Gastroesophageal sphincter (tissue), 4 donors: ENCODE measurements at regions not wholly inside any gene's neighbourhood (a gene's known extent, or its start where the extent isn't known, plus 50 kb on each side); places are given as distances from the start of the nearest gene placed in this dataset.

Source experiments
- ATAC-seq: fragments of 150-250 bp; one replicate; pipeline ENCODE4 v1.9.1; 2016; ENCODE audit warnings: mild to moderate bottlenecking, moderate library complexity
- H3K27ac ChIP-seq, 4 donors: fragments of 200-600 bp; sonication (generic) in 3 of 4; 1 replicate in 3 of 4; 2 replicates in 1 of 4; pipeline ENCODE4 v1.5.1; 2016 to 2019
- H3K27me3 ChIP-seq: fragments of 200-600 bp; sonication (generic); one replicate; pipeline ENCODE4 v1.5.1; 2019
- H3K36me3 ChIP-seq, 2 donors: fragments of 200-600 bp; sonication (generic); one replicate each; pipeline ENCODE4 v1.5.1; 2019; ENCODE audit warnings: control low read depth in 1 of 2
- H3K4me1 ChIP-seq, 3 donors: fragments of 200-600 bp; sonication (generic); 1 replicate in 2 of 3; 2 replicates in 1 of 3; pipeline ENCODE4 v1.5.1; 2016 to 2019; ENCODE audit warnings: control low read depth in 2 of 3
- H3K4me3 ChIP-seq, 2 donors: fragments of 200-600 bp; sonication (generic); one replicate each; pipeline ENCODE4 v1.5.1; 2019; ENCODE audit warnings: mild to moderate bottlenecking in 1 of 2, moderate library complexity in 1 of 2
- H3K9me3 ChIP-seq, 3 donors: fragments of 200-600 bp; sonication (generic); one replicate each; pipeline ENCODE4 v1.5.1; 2017 to 2019; ENCODE audit warnings: control low read depth in 2 of 3
- CTCF ChIP-seq, 4 experiments: fragments of 200-600 bp in 2 of 4; fragments of 450-650 bp in 2 of 4; sonication (generic) in 1 of 4; IDR thresholded peaks; one replicate each; pipeline ENCODE4 v1.5.1; 2017 to 2019; ENCODE audit warnings: antibody characterized with exemption in 4 of 4, mild to moderate bottlenecking in 2 of 4, moderate library complexity in 2 of 4
- EP300 ChIP-seq: sonication (generic); formaldehyde crosslinking; IDR thresholded peaks from one replicate; pipeline ENCODE4 v1.6.1; 2017; ENCODE audit warnings: antibody characterized with exemption, mild to moderate bottlenecking
- POLR2A ChIP-seq, 2 donors: fragments of 450-650 bp; IDR thresholded peaks; one replicate each; pipeline ENCODE4 v1.6.1; 2017; ENCODE audit warnings: antibody characterized with exemption in 2 of 2, mild to moderate bottlenecking in 2 of 2, moderate library complexity in 1 of 2
- POLR2AphosphoS5 ChIP-seq: sonication (generic); formaldehyde crosslinking; IDR thresholded peaks from one replicate; pipeline ENCODE4 v1.6.1; 2017; ENCODE audit warnings: antibody characterized with exemption
- WGBS, 2 donors: methylation state at CpG; one replicate each; pipeline ENCODE4 v1.1.5; 2018; ENCODE audit warnings: low coverage in 1 of 2; 5-methylcytosine and 5-hydroxymethylcytosine counted together

- Histone ChIP-seq H3K27ac (no peak overlapping the region), H3K4me1 (peaks cover 0 to 5% (median 0%) of the 10 kb centered on the region in 3 donors), H3K36me3 (no peaks in the 10 kb centered on the region), H3K4me3 (no peak overlapping the region), H3K9me3 (no peaks in the 10 kb centered on the region), H3K27me3 (no peaks in the 10 kb centered on the region)
- WGBS, 2 donors, result 48 to 54% methylated on average over 3 of the region's 3 CpGs
- no peak for TF ChIP-seq EP300
- TF ChIP-seq CTCF (IDR thresholded peaks at IDR 0.05), result no peak
- no peak for TF ChIP-seq POLR2AphosphoS5
- no peak for TF ChIP-seq POLR2A (IDR thresholded peaks at IDR 0.05)
- ATAC-seq, result no peak
Observed at GRCh38 chr12:68501226-68501625, 109.5 kb upstream of the RAP1B start.

GRCh38 chr12:68505970-68506369 lies 104.7 kb upstream of the RAP1B start:
- 71 to 82% methylated on average over 1 of the region's 1 CpG for WGBS, 2 donors
- TF ChIP-seq POLR2A (IDR thresholded peaks at IDR 0.05), result no peak
- no peak for TF ChIP-seq CTCF (IDR thresholded peaks at IDR 0.05)
- TF ChIP-seq POLR2AphosphoS5, result no peak
- H3K4me1 ChIP-seq, result no peaks in the 10 kb centered on the region
- H3K9me3 ChIP-seq, result no peaks in the 10 kb centered on the region
- no peak overlapping the region for H3K4me3 ChIP-seq
- no peaks in the 10 kb centered on the region for H3K36me3 ChIP-seq
- ATAC-seq, result no peak
- H3K27me3 ChIP-seq, result no peaks in the 10 kb centered on the region
- no peak overlapping the region for H3K27ac ChIP-seq

GRCh38 chr12:68506619-68507018 lies 104.1 kb upstream of the RAP1B start:
- Histone ChIP-seq H3K9me3 (no peaks in the 10 kb centered on the region), H3K27me3 (no peaks in the 10 kb centered on the region), H3K4me1 (no peaks in the 10 kb centered on the region), H3K27ac (no peak overlapping the region), H3K4me3 (no peak overlapping the region), H3K36me3 (no peaks in the 10 kb centered on the region)
- no peak for TF ChIP-seq EP300
- no peak for TF ChIP-seq CTCF (IDR thresholded peaks at IDR 0.05)
- no peak for TF ChIP-seq POLR2A (IDR thresholded peaks at IDR 0.05)
- WGBS, 2 donors, result 87 to 100% methylated on average over 1 to 4 of the region's 4 CpGs
- ATAC-seq, result no peak

- H3K27me3 ChIP-seq, result no peaks in the 10 kb centered on the region
- no peak for ATAC-seq
- no peaks in the 10 kb centered on the region for H3K9me3 ChIP-seq
- WGBS, 2 donors, result 92 to 93% methylated on average over 3 of the region's 3 CpGs
- H3K4me1 ChIP-seq, result no peaks in the 10 kb centered on the region
- no peaks in the 10 kb centered on the region for H3K36me3 ChIP-seq
- TF ChIP-seq POLR2AphosphoS5, result no peak
- no peak for TF ChIP-seq POLR2A (IDR thresholded peaks at IDR 0.05)
- no peak for TF ChIP-seq EP300
- no peak for TF ChIP-seq CTCF (IDR thresholded peaks at IDR 0.05)
- no peak overlapping the region for H3K27ac ChIP-seq
- H3K4me3 ChIP-seq, result no peak overlapping the region
Observed at GRCh38 chr12:68507657-68508056, 103.0 kb upstream of the RAP1B start.

GRCh38 chr12:68508576-68508975 lies 102.1 kb upstream of the RAP1B start:
- Histone ChIP-seq H3K4me3 (no peak overlapping the region), H3K9me3 (no peaks in the 10 kb centered on the region), H3K4me1 (no peaks in the 10 kb centered on the region), H3K27ac (no peak overlapping the region), H3K27me3 (no peaks in the 10 kb centered on the region), H3K36me3 (no peaks in the 10 kb centered on the region)
- 100% methylated on average over 1 to 2 of the region's 2 CpGs for WGBS, 2 donors
- no peak for TF ChIP-seq POLR2A (IDR thresholded peaks at IDR 0.05)
- TF ChIP-seq POLR2AphosphoS5, result no peak
- TF ChIP-seq EP300, result no peak
- no peak for TF ChIP-seq CTCF (IDR thresholded peaks at IDR 0.05)
- ATAC-seq, result no peak
